Epithelial cell of proximal tubule (primary cell): ENCODE measurements at regions not wholly inside any gene's neighbourhood (a gene's known extent, or its start where the extent isn't known, plus 50 kb on each side); places are given as distances from the start of the nearest gene placed in this dataset.

Experiments
- DNase-seq: peaks from one replicate; pipeline ENCODE4 v3.0.0-alpha.2; 2011; ENCODE audit warnings: low read depth
- H3K4me3 ChIP-seq: 2 replicates; pipeline ENCODE4 v1.5.1; 2011; ENCODE audit warnings: low read depth, mild to moderate bottlenecking, low read length
- CTCF ChIP-seq: conservative IDR thresholded peaks from 2 replicates; pipeline ENCODE4 v1.5.1; 2012; ENCODE audit warnings: low read depth, mild to moderate bottlenecking, low read length

- no peak overlapping the region for H3K4me3 ChIP-seq
- no peak for DNase-seq
- no peak for TF ChIP-seq CTCF
Observed at GRCh38 chr13:97724450-97724849, 229.0 kb upstream of the IPO5 start.

DNA sequence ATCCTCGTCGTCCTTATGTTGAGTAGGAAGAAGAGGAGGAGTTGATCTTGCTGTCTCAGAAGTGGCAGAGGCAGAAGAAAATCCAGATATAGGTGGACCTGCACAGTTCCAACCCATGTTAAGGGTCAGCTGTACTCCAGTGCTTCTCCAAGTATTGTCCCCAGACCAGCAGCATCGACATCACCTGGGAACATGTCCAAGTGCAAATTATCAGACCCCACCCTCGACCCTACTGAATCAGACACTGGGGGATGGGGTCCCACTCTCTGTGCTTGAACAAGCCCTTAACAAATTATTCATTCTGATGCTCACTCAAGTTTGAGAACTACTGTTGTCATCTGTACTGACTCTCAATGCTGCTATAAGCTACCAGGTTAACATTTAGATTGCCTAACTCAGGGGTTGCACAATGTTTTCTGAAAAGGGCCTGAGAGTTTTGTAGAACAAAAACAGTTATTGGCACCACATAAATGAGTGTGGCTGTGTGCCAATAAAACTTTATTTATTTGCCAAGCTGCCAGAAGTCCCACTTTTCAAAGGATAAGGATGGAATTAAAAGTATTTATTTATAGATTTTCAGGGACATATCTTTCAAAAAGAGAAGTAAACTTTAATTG is 226.7 kb upstream of the IPO5 start:
- no peak for TF ChIP-seq CTCF
- DNase-seq: peak; percentile 39
- no peak overlapping the region for H3K4me3 ChIP-seq

GRCh38 chr13:97727991-97728390 is 225.5 kb upstream of the IPO5 start:
- no peak for TF ChIP-seq CTCF

GRCh38 chr13:97736436-97736835 is 217.0 kb upstream of the IPO5 start:
- no peak for DNase-seq
- no peak for TF ChIP-seq CTCF
- H3K4me3 ChIP-seq: no peak overlapping the region

More at GRCh38 chr13:97727991-97728390, 225.5 kb upstream of the IPO5 start:
- H3K4me3 ChIP-seq: no peak overlapping the region
- no peak for DNase-seq

- no peak for TF ChIP-seq CTCF
- no peak for DNase-seq
- no peak overlapping the region for H3K4me3 ChIP-seq
Observed at GRCh38 chr13:97742084-97742483, 211.4 kb upstream of the IPO5 start.

- no peak overlapping the region for H3K4me3 ChIP-seq
- no peak for DNase-seq
- TF ChIP-seq CTCF: no peak
Observed at GRCh38 chr13:97743938-97744337, 209.5 kb upstream of the IPO5 start.

DNA sequence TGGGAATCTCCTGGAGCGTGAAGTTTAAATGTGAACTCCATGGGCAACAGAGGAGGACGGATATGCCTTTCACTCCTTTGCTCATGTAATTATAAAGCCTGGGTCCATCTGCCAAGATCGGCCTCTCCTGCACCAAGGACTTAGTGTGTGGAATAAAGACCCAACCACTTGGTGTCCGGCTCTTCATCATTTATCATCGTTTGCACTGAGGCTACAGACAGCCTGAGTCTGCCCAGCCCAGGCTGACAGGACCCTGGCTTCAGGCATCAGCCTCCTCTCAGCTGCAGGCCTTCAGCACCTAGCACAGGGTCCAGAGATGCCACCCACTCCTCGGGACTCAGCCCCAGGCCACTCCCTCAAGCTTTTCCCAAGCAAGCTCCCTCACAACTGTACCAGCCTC is 206.8 kb upstream of the IPO5 start:
- H3K4me3 ChIP-seq: no peak overlapping the region
- no peak for DNase-seq
- no peak for TF ChIP-seq CTCF
